NCI-H2196 treated with DMSO at 0.1 percent for 48 hours (cell line): ENCODE measurements at regions not wholly inside any gene's neighbourhood (a gene's known extent, or its start where the extent isn't known, plus 50 kb on each side); places are given as distances from the start of the nearest gene placed in this dataset.
"Not testable (repeated sequence)": the region's sequence is repeated elsewhere in the genome, so short reads cannot be mapped to it uniquely, and the experiment has no call there.

ENCODE experiments used
- DNase-seq: peaks from one replicate; lab custom pipeline; 2025; ENCODE audit not compliant: unreplicated experiment; lab: John Stamatoyannopoulos, UW

- no peak for DNase-seq
Measured at GRCh38 chr18:2201036-2201600, 370.2 kb downstream of the METTL4 start.

GRCh38 chr18:2204736-2205135 lies 366.6 kb downstream of the METTL4 start:
- DNase-seq, result no peak

DNA sequence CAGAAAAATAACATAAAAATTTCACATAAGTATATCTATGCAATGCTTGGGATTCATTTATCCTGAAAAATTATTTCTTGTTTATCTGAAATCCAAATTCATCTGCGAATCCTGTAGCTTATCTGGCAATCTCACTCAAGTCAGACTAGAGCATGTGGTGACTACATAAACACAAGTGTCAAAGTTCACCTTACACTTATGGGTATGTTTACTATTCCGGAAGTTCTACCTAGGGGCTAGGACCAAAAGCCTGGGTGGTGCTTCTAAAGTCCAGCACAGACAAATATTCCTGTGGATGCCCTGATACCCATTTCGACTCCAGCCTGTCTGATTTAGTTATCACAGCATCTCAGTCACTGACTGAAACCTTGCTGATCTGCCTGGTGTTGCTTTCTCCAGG lies 364.0 kb downstream of the METTL4 start:
- no peak for DNase-seq

DNA sequence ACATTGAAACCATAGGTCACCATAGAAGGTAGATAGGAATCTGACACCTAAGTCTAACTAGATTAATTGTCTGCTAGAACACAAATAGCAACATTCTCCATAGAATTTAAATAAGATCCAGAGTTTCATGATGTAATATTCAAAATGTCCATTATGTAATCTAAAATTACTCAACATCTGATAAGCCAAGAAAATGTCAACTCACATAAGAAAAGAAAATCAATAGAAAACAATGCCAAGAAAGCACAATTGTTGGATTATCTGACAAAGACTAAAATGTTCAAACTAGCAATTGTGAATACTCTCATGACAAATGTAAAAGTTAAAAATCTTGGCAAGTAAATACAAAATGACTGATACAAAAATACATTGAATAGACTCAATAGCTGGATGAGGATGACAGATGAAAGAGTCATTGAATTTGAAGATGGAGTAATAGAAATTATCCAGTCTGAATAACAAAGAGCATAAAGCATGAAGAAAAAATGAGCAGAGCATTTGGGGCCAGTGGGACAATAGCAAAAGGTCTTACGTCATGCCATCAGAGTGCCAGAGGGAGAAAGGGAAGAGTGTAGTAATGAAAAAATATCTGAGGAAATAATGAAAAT lies 358.6 kb downstream of the METTL4 start:
- DNase-seq, result no peak

DNA sequence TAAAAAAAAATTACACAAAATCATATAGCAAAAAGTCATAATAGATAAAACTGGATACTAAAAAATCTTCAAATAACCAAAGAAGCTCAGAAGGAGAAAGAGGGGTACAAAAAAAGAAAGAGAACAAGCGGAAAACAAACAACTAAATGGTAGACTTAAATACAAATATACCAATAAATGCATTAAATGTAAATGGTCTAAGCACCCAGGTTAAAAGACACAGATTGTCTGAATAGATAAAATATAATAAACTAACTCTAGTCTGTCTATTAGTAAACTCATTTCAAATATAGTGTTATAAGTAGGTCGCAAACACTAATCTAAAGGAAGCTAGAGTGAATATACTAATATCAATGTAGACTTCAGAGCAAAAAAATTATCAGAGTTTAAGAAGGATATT lies 357.4 kb downstream of the METTL4 start:
- no peak for DNase-seq

- no peak for DNase-seq
Measured at GRCh38 chr18:2217356-2217755, 353.9 kb downstream of the METTL4 start.

GRCh38 chr18:2218101-2218500 lies 353.2 kb downstream of the METTL4 start:
- DNase-seq, result no peak

DNA sequence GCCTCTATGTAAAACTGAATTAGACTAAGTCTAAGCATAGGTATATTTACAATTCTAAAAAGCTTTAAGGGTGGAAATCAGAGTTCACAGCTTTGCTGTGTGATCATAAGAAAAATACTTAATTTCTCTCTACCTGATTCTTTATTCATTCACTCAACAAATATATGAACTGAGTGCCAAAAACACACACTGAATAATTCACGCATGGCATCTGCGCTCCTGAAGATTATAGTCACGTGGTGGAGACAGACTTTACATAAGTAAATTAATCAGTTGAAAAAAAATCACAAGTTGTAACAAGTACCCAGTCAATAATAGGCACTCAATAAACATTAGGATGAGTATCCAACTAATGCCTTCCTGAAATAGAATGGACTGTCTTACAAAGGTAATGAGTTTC lies 351.6 kb downstream of the METTL4 start:
- DNase-seq, result no peak

DNA sequence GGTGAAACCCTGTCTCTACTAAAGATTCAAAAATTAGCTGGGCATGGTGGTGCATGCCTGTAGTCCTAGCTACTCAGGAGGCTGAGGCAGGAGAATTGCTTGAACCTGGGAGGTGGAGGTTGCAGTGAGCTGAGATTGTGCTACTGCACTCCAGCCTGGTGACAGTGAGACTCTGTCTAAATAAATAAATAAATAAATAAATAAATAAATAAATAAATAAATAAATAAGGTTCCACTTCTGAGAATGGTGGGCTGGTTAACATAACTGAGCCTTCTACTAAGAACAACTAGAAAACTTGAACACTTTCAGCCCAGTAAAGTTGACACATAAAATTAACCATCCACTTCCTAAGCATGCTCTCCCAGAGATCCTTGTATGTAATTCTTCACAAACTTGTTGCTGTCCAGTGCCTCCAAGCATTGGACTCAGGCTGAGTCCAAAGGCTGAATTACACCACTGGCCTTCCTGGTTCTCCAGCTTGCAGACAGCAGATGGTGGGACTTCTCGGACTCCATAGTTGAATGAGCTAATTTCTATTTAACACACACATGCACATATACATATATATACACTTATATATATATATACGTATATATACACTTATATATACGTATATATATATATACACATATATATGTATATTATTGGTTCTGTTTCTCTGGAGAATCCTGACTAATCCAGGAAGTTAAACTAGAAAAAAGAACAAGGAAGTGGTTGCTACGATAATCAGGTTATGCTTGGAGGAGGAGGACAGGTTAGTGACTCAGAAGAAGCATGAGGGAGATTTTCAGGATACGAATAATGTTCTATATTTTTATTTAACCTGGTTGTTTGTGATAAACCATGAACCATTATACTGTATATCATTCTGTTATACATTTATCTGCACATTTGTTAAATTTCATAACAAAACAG lies 348.8 kb downstream of the METTL4 start:
- peak; percentile 32 for DNase-seq

GRCh38 chr18:2223449-2223848 lies 347.9 kb downstream of the METTL4 start:
- DNase-seq, result no peak

GRCh38 chr18:2223849-2224248 lies 347.5 kb downstream of the METTL4 start:
- peak; percentile 70 for DNase-seq

DNA sequence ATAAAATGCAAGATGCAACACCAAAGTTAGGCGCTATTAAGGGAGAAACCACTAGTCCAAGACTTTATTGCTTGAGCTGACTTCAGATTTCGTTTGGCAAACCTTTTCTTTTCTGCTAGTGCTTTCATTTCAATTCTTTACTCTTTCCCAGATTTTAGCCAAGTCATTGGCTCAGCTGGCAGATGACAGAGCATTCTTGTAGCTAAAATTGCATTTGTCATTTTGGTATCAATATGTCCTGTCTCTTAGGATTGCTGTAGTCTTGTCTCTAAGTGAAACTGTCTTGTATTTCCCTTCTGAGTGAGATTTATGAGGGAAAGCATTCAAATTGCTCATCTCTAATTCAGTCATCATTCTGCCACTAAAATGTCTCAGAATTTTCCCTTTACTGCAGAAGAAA lies 335.1 kb downstream of the METTL4 start:
- no peak for DNase-seq

- no peak for DNase-seq
Measured at GRCh38 chr18:2237706-2238105, 333.6 kb downstream of the METTL4 start.

GRCh38 chr18:2240311-2240705 lies 331.0 kb downstream of the METTL4 start:
- DNase-seq, result no peak

- DNase-seq, result no peak
Measured at GRCh38 chr18:2244641-2245040, 326.7 kb downstream of the METTL4 start.

DNA sequence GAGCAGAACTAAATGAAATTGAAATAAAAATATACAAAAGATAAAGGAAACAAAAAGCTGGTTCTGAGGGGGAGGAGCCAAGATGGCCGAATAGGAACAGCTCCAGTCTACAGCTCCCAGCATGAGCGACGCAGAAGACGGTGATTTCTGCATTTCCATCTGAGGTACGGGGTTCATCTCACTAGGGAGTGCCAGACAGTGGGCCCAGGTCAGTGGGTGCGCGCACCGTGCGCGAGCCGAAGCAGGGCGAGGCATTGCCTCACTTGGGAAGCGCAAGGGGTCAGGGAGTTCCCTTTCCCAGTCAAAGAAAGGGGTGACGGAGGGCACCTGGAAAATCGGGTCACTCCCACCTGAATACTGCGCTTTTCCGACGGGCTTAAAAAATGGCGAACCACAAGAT lies 324.2 kb downstream of the METTL4 start:
- not testable (repeated sequence) for DNase-seq

DNA sequence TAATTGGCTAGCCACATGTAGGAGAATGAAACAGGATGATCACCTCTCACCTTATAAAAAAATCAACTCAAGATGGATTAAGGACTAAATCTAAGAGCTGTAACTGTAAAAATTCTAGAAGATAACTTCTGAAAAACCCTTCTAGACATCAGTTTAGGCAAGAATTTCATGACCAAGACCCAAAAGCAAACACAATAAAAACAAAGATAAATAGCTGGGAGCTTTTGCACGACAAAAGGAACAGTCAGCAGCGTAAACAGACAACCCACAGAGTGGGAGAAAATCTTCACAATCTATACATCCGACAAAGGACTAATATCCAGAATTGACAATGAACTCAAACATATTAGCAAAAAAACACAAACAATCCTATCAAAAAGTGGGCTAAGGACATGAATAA lies 316.3 kb downstream of the METTL4 start:
- no peak for DNase-seq

DNA sequence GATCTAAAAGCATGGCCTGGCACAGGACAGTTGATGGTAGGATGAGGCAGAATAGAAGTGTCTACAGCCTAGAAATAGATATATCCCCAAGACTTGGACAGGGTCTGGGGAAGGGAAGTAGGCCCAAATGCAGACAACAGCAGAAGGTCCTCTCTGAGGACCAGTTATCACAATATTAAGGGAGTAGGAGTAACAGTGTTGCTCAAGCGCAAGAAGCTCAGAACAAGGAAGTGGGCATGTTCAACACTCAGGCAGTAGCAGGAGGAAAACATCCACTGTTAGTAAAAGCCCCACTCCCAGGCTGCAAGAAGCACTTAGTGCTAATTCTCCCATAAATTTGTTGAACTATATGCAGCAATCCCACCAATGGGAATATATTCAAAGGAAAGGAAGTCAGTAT lies 314.7 kb downstream of the METTL4 start:
- no peak for DNase-seq

- peak; percentile 11 for DNase-seq
Measured at GRCh38 chr18:2258954-2259353, 312.4 kb downstream of the METTL4 start.

DNA sequence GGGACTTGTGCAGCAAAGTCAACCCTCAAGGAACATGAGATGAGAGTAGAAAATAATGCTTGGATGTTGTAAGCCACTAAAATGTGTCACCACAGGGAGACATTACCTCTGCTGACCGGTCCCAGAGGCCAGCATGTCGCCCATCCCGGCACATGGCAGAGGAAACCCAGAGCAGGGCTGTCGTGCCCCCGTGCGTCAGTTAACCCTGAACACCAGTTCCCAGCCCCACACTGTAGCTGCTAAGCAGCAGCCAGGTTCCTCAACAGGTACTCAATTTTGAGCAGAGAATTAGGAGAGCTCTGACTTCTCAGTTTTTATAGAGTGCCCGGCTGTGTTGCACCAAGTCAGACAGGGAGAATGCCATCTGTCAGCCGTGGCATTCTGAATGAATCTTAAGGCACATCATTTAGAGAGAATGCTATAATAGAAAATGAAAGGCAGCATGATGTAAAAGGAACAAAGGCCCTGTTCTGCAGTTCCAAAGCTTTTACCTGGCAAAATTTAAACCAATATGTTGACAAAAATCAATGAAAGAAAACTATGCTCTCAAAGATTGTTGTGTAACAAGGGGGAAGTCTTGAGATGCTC lies 307.9 kb downstream of the METTL4 start:
- no peak for DNase-seq

GRCh38 chr18:2274613-2275012 lies 296.7 kb downstream of the METTL4 start:
- DNase-seq, result no peak

- no peak for DNase-seq
Measured at GRCh38 chr18:2281086-2281485, 290.2 kb downstream of the METTL4 start.
